ENCODE measurements at regions not wholly inside any gene's neighbourhood (a gene's known extent, or its start where the extent isn't known, plus 50 kb on each side); places are given as distances from the start of the nearest gene placed in this dataset.
"Not testable (repeated sequence)": the region's sequence is repeated elsewhere in the genome, so short reads cannot be mapped to it uniquely, and the experiment has no call there.

DNA sequence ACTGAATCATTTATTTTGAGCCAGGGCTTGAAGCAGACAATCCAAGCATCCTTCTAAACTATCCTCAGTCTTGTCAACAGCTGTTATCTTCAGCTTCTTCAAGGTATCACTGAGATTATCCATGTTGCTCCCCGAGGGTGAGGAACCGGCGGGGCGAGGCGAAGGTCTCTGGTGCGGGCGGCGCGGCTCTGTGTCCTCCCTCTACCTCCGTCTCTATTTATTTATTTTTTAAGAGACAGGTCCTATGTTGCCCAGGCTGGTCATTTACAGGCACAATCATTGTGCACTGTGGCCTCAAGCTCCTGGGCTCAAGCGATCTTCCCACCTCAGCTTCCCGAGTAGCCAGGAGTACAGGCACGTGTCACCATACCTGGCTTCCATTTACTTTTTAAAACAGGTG, 130.0 kb downstream of the SRGAP2 start:
- not testable (repeated sequence) for ATAC-seq; H3K27ac Mint-ChIP-seq; H3K9me2 ChIP-seq (ENCODE audit: insufficient read depth); H3K9me3 Mint-ChIP-seq; H3K27me3 ChIP-seq (ENCODE audit: insufficient read depth); H3K79me2 ChIP-seq (replicated peaks; ENCODE audit: insufficient read depth); H4K20me1 ChIP-seq (replicated peaks; ENCODE audit: insufficient read depth); H3K36me3 ChIP-seq (ENCODE audit: insufficient read depth); H3K36me3 Mint-ChIP-seq (ENCODE audit: low read depth); H3K4me3 ChIP-seq; H3K4me1 ChIP-seq (ENCODE audit: insufficient read depth); H2AFZ ChIP-seq; H3K4me1 Mint-ChIP-seq; H3K27me3 Mint-ChIP-seq (ENCODE audit: insufficient read depth, low read depth, poor library complexity); H3F3A ChIP-seq (replicated peaks; ENCODE audit: low read depth); H3K4me3 Mint-ChIP-seq; H3K27ac ChIP-seq (ENCODE audit: low read depth); DNase-seq (ENCODE audit: low spot score); H3K4me2 ChIP-seq

DNA sequence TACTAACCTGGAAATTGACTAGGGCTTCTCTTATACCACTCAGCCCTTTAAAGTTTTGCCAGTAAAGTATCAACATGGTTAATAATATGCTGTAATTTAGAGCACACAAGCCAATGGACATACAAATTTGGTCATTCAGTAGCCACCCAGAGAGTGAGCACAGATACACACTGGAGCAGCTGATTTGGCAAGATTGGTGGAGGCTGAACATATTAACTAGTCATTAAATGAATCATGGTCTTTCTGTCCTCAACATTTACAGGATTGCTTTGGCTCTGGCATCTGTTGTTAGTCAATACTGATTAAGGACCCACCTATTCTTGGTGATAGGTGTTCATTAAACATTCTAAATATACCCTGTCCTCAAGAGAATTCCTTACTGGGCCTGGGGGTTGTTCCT, 130.6 kb downstream of the SRGAP2 start:
- not testable (repeated sequence) for H3K27me3 ChIP-seq (ENCODE audit: insufficient read depth); H4K20me1 ChIP-seq (replicated peaks; ENCODE audit: insufficient read depth); H3K36me3 Mint-ChIP-seq (ENCODE audit: low read depth); H3K27ac Mint-ChIP-seq; H3F3A ChIP-seq (replicated peaks; ENCODE audit: low read depth); H3K9me3 Mint-ChIP-seq; H3K27me3 Mint-ChIP-seq (ENCODE audit: insufficient read depth, low read depth, poor library complexity); H3K4me3 ChIP-seq; H3K4me1 ChIP-seq (ENCODE audit: insufficient read depth); ATAC-seq; H3K79me2 ChIP-seq (replicated peaks; ENCODE audit: insufficient read depth); H3K36me3 ChIP-seq (ENCODE audit: insufficient read depth); H3K9me2 ChIP-seq (ENCODE audit: insufficient read depth); H3K27ac ChIP-seq (ENCODE audit: low read depth); H3K4me2 ChIP-seq; H3K4me1 Mint-ChIP-seq; DNase-seq (ENCODE audit: low spot score); H3K4me3 Mint-ChIP-seq; H2AFZ ChIP-seq

DNA sequence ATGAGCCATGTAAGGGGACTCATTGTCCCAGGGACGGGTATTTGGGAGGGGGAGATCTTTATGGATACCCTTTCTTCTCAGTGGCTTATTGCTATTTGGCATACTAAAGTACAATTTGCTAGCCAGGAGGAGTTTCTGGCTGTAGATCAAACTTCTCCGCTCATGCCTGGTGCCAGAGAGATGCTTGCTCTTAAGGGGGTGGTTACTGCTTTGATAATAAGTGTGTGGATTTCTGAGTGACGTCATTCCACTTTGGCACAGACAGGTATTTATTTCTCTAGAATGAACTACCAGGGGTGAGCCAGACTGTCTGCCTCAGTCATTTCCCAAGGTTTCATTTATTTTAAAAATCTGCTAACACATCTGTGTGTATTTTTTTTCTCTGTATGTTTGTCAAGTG, 131.1 kb downstream of the SRGAP2 start:
- not testable (repeated sequence) for ATAC-seq; H3K36me3 Mint-ChIP-seq (ENCODE audit: low read depth); H3K4me2 ChIP-seq; H3K4me1 Mint-ChIP-seq; H3K4me1 ChIP-seq (ENCODE audit: insufficient read depth); H3K27me3 Mint-ChIP-seq (ENCODE audit: insufficient read depth, low read depth, poor library complexity); H3K27ac ChIP-seq (ENCODE audit: low read depth); H3K9me3 Mint-ChIP-seq; H3K27ac Mint-ChIP-seq; H3F3A ChIP-seq (replicated peaks; ENCODE audit: low read depth); H3K27me3 ChIP-seq (ENCODE audit: insufficient read depth); H3K4me3 Mint-ChIP-seq; H3K9me2 ChIP-seq (ENCODE audit: insufficient read depth); H3K4me3 ChIP-seq; H3K36me3 ChIP-seq (ENCODE audit: insufficient read depth); H4K20me1 ChIP-seq (replicated peaks; ENCODE audit: insufficient read depth); H2AFZ ChIP-seq; DNase-seq (ENCODE audit: low spot score); H3K79me2 ChIP-seq (replicated peaks; ENCODE audit: insufficient read depth)

DNA sequence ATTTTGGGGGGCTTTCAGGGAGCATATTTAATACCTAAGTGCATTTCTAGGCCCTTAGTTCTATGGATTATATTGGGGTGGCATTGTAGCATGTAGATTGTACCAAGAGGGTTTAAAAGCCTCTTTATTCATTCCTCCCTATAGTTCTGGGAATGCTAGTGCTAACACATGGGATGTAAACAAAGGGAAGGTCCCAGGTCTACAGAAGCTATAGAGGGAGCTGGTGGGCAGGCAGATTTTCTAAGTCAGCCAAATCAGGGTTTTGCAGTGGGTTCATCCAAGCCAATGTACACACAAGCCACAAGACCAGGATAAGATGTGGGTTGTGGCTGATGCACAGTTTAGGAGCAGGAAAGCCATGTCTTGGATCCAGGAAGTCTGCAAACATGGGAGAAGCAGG, 131.8 kb downstream of the SRGAP2 start:
- not testable (repeated sequence) for H3K9me2 ChIP-seq (ENCODE audit: insufficient read depth); H3K27me3 Mint-ChIP-seq (ENCODE audit: insufficient read depth, low read depth, poor library complexity); H2AFZ ChIP-seq; H3K36me3 Mint-ChIP-seq (ENCODE audit: low read depth); H3K4me3 Mint-ChIP-seq; H3K4me2 ChIP-seq; H3K27me3 ChIP-seq (ENCODE audit: insufficient read depth); H3K27ac ChIP-seq (ENCODE audit: low read depth); H3K36me3 ChIP-seq (ENCODE audit: insufficient read depth); H3K4me3 ChIP-seq; H3K9me3 Mint-ChIP-seq; H3K27ac Mint-ChIP-seq; DNase-seq (ENCODE audit: low spot score); H3K79me2 ChIP-seq (replicated peaks; ENCODE audit: insufficient read depth); H4K20me1 ChIP-seq (replicated peaks; ENCODE audit: insufficient read depth); H3F3A ChIP-seq (replicated peaks; ENCODE audit: low read depth); H3K4me1 ChIP-seq (ENCODE audit: insufficient read depth); H3K4me1 Mint-ChIP-seq
- peak; percentile 54; the same call in 2 of the 3 replicates for ATAC-seq

DNA sequence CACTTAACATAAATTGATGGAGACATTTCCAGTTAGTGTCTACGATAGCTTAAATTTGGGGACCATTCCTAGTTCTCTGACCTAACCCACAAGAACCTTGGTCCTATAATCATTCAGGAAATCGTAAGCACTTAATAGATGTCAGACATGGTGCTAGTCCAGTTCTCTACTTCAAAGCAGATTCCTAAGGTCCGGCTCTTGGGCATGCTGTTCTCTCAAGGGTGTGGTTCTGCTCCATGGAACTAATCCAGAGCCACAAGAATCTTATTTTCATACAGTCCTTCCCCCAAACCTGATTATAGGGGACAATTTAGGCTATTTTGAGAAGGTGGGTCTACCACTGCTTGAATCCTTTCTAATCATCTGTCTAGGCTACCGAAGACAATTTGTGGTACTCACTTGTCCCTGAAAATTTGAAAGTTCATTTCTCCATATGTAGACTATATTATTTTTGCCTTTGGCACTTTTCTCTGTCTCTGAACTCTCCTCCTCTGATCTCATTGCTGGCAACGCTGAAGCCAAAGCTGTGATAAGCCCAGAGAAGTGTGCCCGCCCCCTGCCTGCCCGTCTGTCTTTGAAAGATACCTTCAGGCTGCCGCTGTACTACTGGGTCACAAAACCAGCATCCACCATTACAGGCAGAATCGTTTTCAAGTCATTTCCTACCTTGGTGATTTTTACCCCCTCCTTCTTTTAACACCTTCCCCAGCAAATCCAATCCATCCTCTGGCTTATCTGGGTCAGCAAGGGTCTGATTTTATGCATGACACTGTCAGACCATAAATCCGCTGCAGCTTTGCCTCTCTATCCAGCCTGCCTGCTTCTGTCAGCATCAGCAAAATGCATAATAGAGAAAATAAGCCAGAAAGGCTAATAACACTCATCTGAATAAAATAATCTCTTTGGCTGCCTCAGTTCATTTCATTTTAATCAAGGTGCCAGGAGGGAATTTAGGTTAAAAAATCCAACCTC, 132.8 kb downstream of the SRGAP2 start:
- not testable (repeated sequence) for H3K4me3 ChIP-seq; H3K27me3 ChIP-seq (ENCODE audit: insufficient read depth); H4K20me1 ChIP-seq (replicated peaks; ENCODE audit: insufficient read depth); H3K79me2 ChIP-seq (replicated peaks; ENCODE audit: insufficient read depth); H3K27ac Mint-ChIP-seq; H2AFZ ChIP-seq; H3K4me1 ChIP-seq (ENCODE audit: insufficient read depth); H3K4me1 Mint-ChIP-seq; H3K36me3 Mint-ChIP-seq (ENCODE audit: low read depth); H3K27ac ChIP-seq (ENCODE audit: low read depth); H3K4me3 Mint-ChIP-seq; DNase-seq (ENCODE audit: low spot score); H3K9me3 Mint-ChIP-seq; H3K9me2 ChIP-seq (ENCODE audit: insufficient read depth); H3K4me2 ChIP-seq; H3K36me3 ChIP-seq (ENCODE audit: insufficient read depth); H3F3A ChIP-seq (replicated peaks; ENCODE audit: low read depth); H3K27me3 Mint-ChIP-seq (ENCODE audit: insufficient read depth, low read depth, poor library complexity)
- peak; percentile 50 for ATAC-seq

DNA sequence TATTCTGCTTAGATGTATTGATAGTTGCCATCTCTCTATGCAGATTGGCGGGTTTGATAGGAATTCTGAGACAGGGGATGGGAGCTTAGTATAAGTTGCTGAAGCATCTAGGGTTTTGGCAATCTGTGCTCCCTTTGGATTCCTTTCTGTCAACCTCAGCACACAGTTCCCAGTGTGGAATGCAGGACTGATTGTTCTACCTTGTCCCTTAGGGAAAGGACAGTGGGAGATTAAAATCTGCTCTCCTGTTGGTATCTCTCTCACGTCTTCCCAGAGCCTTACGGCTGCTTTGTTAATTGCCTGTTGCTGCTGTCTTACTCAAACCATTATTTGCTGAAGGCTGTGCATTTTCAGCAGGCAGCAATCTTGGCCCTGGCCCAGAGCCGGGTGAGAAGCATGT, 133.3 kb upstream of the IKBKE start:
- not testable (repeated sequence) for H3K4me3 ChIP-seq; H3K4me3 Mint-ChIP-seq; H3K27me3 Mint-ChIP-seq (ENCODE audit: insufficient read depth, low read depth, poor library complexity); H3K27ac ChIP-seq (ENCODE audit: low read depth); H3K79me2 ChIP-seq (replicated peaks; ENCODE audit: insufficient read depth); H2AFZ ChIP-seq; H3K9me3 Mint-ChIP-seq; H3K36me3 ChIP-seq (ENCODE audit: insufficient read depth); H3K27ac Mint-ChIP-seq; H3K4me2 ChIP-seq; H3F3A ChIP-seq (replicated peaks; ENCODE audit: low read depth); H3K4me1 Mint-ChIP-seq; H4K20me1 ChIP-seq (replicated peaks; ENCODE audit: insufficient read depth); H3K27me3 ChIP-seq (ENCODE audit: insufficient read depth); H3K36me3 Mint-ChIP-seq (ENCODE audit: low read depth); H3K9me2 ChIP-seq (ENCODE audit: insufficient read depth); H3K4me1 ChIP-seq (ENCODE audit: insufficient read depth)
- peak; percentile 83 for ATAC-seq
- peak; percentile 4 for DNase-seq (ENCODE audit: low spot score)

All from GM23338 (cell line).